LNCAP (cell line): ENCODE measurements at regions not wholly inside any gene's neighbourhood (a gene's known extent, or its start where the extent isn't known, plus 50 kb on each side); places are given as distances from the start of the nearest gene placed in this dataset.

Experiments
- TF ChIP-seq, protein P1 (sequence below): fragments of 450-650 bp; IDR thresholded peaks from 2 replicates; pipeline ENCODE4 v1.5.1; 2017; ENCODE audit warnings: mild to moderate bottlenecking

GRCh38 chr11:122167100-122167499, 51.1 kb upstream of the BLID start:
- TF ChIP-seq, protein P1, sequence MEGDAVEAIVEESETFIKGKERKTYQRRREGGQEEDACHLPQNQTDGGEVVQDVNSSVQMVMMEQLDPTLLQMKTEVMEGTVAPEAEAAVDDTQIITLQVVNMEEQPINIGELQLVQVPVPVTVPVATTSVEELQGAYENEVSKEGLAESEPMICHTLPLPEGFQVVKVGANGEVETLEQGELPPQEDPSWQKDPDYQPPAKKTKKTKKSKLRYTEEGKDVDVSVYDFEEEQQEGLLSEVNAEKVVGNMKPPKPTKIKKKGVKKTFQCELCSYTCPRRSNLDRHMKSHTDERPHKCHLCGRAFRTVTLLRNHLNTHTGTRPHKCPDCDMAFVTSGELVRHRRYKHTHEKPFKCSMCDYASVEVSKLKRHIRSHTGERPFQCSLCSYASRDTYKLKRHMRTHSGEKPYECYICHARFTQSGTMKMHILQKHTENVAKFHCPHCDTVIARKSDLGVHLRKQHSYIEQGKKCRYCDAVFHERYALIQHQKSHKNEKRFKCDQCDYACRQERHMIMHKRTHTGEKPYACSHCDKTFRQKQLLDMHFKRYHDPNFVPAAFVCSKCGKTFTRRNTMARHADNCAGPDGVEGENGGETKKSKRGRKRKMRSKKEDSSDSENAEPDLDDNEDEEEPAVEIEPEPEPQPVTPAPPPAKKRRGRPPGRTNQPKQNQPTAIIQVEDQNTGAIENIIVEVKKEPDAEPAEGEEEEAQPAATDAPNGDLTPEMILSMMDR, result no peak

GRCh38 chr11:122165607-122166371, 49.8 kb upstream of the BLID start:
- TF ChIP-seq, protein P1, result no peak
